HUDEP-2 (cell line): ENCODE measurements at regions not wholly inside any gene's neighbourhood (a gene's known extent, or its start where the extent isn't known, plus 50 kb on each side); places are given as distances from the start of the nearest gene placed in this dataset.

Experiments used
- DNase-seq, 76 experiments: peaks; one replicate each; lab custom pipeline; 2025; ENCODE audit not compliant: unreplicated experiment in 76 of 76; lab: John Stamatoyannopoulos, UW

GRCh38 chr20:11429168-11429567 lies 488.5 kb upstream of the BTBD3 start:
- no peak for DNase-seq

GRCh38 chr20:11429889-11430519 lies 487.7 kb upstream of the BTBD3 start:
- DNase-seq = no peak

GRCh38 chr20:11430652-11431051 lies 487.0 kb upstream of the BTBD3 start:
- DNase-seq = no peak

- DNase-seq = no peak
These were observed 486.1 kb upstream of the BTBD3 start for GRCh38 chr20:11431621-11432020.

GRCh38 chr20:11432407-11432806 lies 485.3 kb upstream of the BTBD3 start:
- peak in 1 of 76 experiments; percentile 14 for DNase-seq

- DNase-seq = no peak
These were observed 481.4 kb upstream of the BTBD3 start for GRCh38 chr20:11436113-11436905.

- no peak for DNase-seq
These were observed 480.6 kb upstream of the BTBD3 start for GRCh38 chr20:11437090-11437489.

- DNase-seq = no peak
These were observed 479.9 kb upstream of the BTBD3 start for GRCh38 chr20:11437611-11438380.

GRCh38 chr20:11438412-11438811 lies 479.3 kb upstream of the BTBD3 start:
- no peak for DNase-seq

- no peak for DNase-seq
These were observed 474.1 kb upstream of the BTBD3 start for GRCh38 chr20:11443382-11444119.

- no peak for DNase-seq
These were observed 472.5 kb upstream of the BTBD3 start for GRCh38 chr20:11445161-11445560.

GRCh38 chr20:11445891-11446290 lies 471.8 kb upstream of the BTBD3 start:
- DNase-seq = no peak

- DNase-seq = no peak
These were observed 470.2 kb upstream of the BTBD3 start for GRCh38 chr20:11447371-11448100.

GRCh38 chr20:11448554-11448953 lies 469.1 kb upstream of the BTBD3 start:
- DNase-seq = no peak

- DNase-seq = no peak
These were observed 465.9 kb upstream of the BTBD3 start for GRCh38 chr20:11451793-11452291.

GRCh38 chr20:11452326-11452725 lies 465.4 kb upstream of the BTBD3 start:
- no peak for DNase-seq

- no peak for DNase-seq
These were observed 464.3 kb upstream of the BTBD3 start for GRCh38 chr20:11453430-11453829.

- no peak for DNase-seq
These were observed 462.5 kb upstream of the BTBD3 start for GRCh38 chr20:11454966-11455799.

- no peak for DNase-seq
These were observed 460.2 kb upstream of the BTBD3 start for GRCh38 chr20:11457488-11457887.
